Pancreas (tissue), 10 donors: ENCODE measurements at regions not wholly inside any gene's neighbourhood (a gene's known extent, or its start where the extent isn't known, plus 50 kb on each side); places are given as distances from the start of the nearest gene placed in this dataset.

Source experiments
- ATAC-seq, 4 donors: fragments of 200-7000 bp; cut with Tn5 transposase; one replicate each; pipeline versions ENCODE4 v1.8.0 to v1.9.1; 2020; ENCODE audit warnings: mild to moderate bottlenecking in 4 of 4, moderate library complexity in 4 of 4
- DNase-seq, 6 donors: peaks; one replicate each; pipeline ENCODE4 v3.0.0-alpha.2; 2020
- FAIRE-seq: peaks from 2 replicates; lab custom pipeline; 2012; peaks lifted over from hg19 to GRCh38; lab: Jason Lieb, UNC
- H3K27ac ChIP-seq, 4 donors: fragments of 200-600 bp; sonication (generic); 1 replicate in 3 of 4; 2 replicates in 1 of 4; pipeline versions ENCODE4 v1.5.0 to v1.8.0; 2020
- H3K27me3 ChIP-seq, 4 donors: fragments of 200-600 bp; one replicate each; pipeline ENCODE4 v1.8.0; 2021
- H3K36me3 ChIP-seq, 3 donors: fragments of 200-600 bp; sonication (generic) in 1 of 3; one replicate each; pipeline versions ENCODE4 v1.5.0 to v1.8.0; 2020 to 2021
- H3K4me1 ChIP-seq, 3 donors: fragments of 200-600 bp; one replicate each; pipeline ENCODE4 v1.8.0; 2021
- H3K4me3 ChIP-seq, 4 donors: fragments of 200-600 bp; sonication (generic) in 2 of 4; one replicate each; pipeline versions ENCODE4 v1.5.0 to v1.8.0; 2020 to 2021
- H3K9me3 ChIP-seq, 4 donors: fragments of 200-600 bp; one replicate each; pipeline ENCODE4 v1.8.0; 2021
- WGBS, 2 donors: extraction: QIAGEN DNeasy Blood & Tissue Kit; methylation state at CpG; one replicate each; pipeline ENCODE4 v1.1.7; 2013; 5-methylcytosine and 5-hydroxymethylcytosine counted together
- intact Hi-C, 3 donors: fragments of 100-400 bp; cut with DNase I; formaldehyde crosslinking; loops; one replicate each; pipeline versions ENCODE4 v1.11.1 to v1.14.2; 2022
- TF ChIP-seq, protein P1 (sequence below), 4 donors: fragments of 200-600 bp; sonication (generic) in 3 of 4; IDR thresholded peaks; one replicate each; pipeline versions ENCODE4 v1.5.0 to v1.8.0; 2021; ENCODE audit warnings: antibody characterized with exemption in 4 of 4
- donor health status: healthy with polysubstance abuse.
- donor health status: DM: no; HTN: no; CAD: no; lungs with moderate emphysema.
- donor health status: DM: no; HTN: no; CAD: no.
- donor health status: control.
- donor health status: control.
- donor health status: Bipolar disorder and iron deficiency.
- donor health status: DM: yes; HTN: yes; CAD: no.
- donor health status: DM: no; HTN: no; CAD: no.
- donor health status: DM: no; HTN: no; CAD: no.
- donor health status: DM: yes; HTN: yes; CAD: no.

DNA sequence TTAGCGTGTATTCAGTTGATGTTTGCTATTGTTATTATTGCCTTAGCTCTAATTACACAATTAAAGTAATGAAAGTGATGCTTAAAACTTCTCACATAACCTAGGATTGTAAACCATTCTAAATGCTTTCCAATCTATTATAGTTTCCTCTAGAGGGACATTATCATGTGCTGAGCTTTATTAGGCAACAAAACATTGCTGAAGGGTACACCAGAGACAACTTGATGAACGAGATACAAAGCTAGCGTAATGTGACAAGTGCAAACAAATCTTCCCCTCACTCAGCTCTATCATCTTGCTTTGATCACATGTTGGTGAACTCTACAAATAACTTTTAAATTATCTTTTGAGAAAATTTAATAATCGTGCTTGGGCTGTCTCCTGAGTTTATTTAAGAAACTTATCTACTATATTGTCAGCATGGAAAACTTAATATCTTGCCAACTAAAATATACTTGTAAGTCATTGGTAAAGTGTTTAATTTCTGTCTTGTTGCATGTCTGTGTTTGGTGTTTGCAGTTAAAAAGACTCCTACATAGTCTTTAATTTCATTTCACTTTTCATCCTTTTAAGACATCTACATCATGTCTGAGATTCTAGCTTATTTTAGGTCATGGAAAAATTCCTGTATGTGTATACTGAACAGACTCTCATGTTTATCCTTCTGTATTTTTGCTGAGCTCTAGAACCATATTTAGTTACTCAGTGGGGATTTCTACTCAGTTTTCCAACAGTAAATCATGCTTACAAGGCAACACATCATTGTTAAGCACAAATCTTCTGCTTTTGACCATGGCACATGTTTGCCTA lies 104.2 kb upstream of the ADAMTS5 start:
- DNase-seq (no peak), ATAC-seq (no peak), FAIRE-seq (no peak)
- Histone ChIP-seq H3K27ac (no peak overlapping the region), H3K9me3 (no peaks in the 10 kb centered on the region), H3K36me3 (no peaks in the 10 kb centered on the region), H3K27me3 (no peaks in the 10 kb centered on the region), H3K4me1 (no peaks in the 10 kb centered on the region), H3K4me3 (no peak overlapping the region)
- TF ChIP-seq, protein P1, sequence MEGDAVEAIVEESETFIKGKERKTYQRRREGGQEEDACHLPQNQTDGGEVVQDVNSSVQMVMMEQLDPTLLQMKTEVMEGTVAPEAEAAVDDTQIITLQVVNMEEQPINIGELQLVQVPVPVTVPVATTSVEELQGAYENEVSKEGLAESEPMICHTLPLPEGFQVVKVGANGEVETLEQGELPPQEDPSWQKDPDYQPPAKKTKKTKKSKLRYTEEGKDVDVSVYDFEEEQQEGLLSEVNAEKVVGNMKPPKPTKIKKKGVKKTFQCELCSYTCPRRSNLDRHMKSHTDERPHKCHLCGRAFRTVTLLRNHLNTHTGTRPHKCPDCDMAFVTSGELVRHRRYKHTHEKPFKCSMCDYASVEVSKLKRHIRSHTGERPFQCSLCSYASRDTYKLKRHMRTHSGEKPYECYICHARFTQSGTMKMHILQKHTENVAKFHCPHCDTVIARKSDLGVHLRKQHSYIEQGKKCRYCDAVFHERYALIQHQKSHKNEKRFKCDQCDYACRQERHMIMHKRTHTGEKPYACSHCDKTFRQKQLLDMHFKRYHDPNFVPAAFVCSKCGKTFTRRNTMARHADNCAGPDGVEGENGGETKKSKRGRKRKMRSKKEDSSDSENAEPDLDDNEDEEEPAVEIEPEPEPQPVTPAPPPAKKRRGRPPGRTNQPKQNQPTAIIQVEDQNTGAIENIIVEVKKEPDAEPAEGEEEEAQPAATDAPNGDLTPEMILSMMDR (IDR thresholded peaks at IDR 0.05): no peak
- intact Hi-C loops: no loop called here
- WGBS, 2 donors: 31 to 37% methylated on average over 4 of the region's 4 CpGs

DNA sequence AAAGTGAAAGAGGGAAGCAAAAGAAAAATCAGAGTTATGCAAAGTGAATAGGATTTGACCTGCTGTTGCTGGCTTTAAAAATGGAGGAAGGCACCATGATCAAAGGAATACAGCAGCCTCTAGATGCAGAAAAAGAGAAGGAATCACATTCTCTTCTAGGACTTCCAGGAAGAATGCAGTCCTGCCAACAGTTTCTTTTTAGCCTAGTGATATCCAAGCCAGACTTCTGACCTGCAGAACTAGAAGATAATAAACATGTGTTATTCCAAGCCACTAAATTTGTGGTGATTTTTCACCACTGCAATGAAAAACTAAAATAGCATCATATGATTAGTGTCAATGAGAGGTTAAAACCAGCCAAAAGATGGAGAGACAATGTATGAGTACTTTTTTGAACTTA lies 101.9 kb upstream of the ADAMTS5 start:
- Histone ChIP-seq H3K36me3 (no peaks in the 10 kb centered on the region), H3K4me1 (no peaks in the 10 kb centered on the region), H3K4me3 (no peak overlapping the region), H3K9me3 (no peaks in the 10 kb centered on the region), H3K27ac (no peak overlapping the region), H3K27me3 (no peaks in the 10 kb centered on the region)
- FAIRE-seq (no peak), DNase-seq (no peak), ATAC-seq (no peak)
- intact Hi-C loops: no loop called here
- TF ChIP-seq, protein P1 (IDR thresholded peaks at IDR 0.05): no peak

DNA sequence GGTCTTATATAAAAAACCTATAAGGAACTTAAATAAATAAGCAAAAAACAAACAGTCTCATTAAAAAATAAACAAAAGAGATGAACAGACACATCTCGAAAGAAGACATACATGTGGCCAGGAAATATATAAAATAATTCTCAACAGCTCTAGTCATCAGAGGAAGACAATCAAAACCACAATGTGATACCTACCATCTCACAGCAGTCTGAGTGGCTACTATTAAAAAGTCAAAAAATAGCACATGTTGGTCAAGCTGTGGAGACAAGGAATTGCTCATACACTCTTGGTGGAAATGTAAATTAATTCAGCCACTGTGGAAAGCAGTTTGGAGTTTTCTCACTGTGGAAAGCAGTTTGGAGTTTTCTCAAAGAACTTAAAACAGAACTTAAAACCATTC lies 100.3 kb upstream of the ADAMTS5 start:
- H3K27ac ChIP-seq: no peak overlapping the region
- no peaks in the 10 kb centered on the region for H3K27me3 ChIP-seq
- WGBS, 2 donors: 89% methylated on average over 1 of the region's 1 CpG
- no peak overlapping the region for H3K4me3 ChIP-seq
- intact Hi-C loops: no loop called here
- H3K4me1 ChIP-seq: no peaks in the 10 kb centered on the region
- DNase-seq (no peak), FAIRE-seq (no peak), ATAC-seq (no peak)
- no peaks in the 10 kb centered on the region for H3K36me3 ChIP-seq
- TF ChIP-seq, protein P1 (IDR thresholded peaks at IDR 0.05): no peak
- H3K9me3 ChIP-seq: no peaks in the 10 kb centered on the region

DNA sequence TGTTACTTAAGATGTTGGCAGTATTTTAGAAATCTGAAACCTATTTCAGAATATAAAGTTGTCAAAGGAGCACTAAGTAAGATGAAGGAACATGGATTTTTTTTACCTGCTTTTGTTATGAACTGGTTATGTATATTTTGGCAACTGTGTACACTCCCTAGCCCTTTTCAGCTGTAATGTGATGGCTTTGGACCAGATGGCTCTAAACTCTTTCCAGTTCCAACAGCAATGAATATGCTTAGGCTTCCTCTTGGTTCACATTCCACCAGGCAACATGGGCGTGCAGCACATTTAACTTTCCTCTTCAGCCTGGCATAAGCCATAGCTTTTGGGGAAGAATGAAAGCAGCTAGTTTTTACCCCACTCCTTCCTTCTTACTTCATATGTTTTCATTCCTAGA lies 95.6 kb upstream of the ADAMTS5 start:
- 91 to 93% methylated on average over 1 of the region's 1 CpG for WGBS, 2 donors
- FAIRE-seq: no peak
- intact Hi-C loops: no loop called here
- H3K9me3 ChIP-seq: no peaks in the 10 kb centered on the region
- ATAC-seq: no peak
- TF ChIP-seq, protein P1 (IDR thresholded peaks at IDR 0.05): no peak
- no peaks in the 10 kb centered on the region for H3K36me3 ChIP-seq
- H3K27me3 ChIP-seq: no peaks in the 10 kb centered on the region
- H3K27ac ChIP-seq: no peak overlapping the region
- no peaks in the 10 kb centered on the region for H3K4me1 ChIP-seq
- DNase-seq: no peak
- no peak overlapping the region for H3K4me3 ChIP-seq

DNA sequence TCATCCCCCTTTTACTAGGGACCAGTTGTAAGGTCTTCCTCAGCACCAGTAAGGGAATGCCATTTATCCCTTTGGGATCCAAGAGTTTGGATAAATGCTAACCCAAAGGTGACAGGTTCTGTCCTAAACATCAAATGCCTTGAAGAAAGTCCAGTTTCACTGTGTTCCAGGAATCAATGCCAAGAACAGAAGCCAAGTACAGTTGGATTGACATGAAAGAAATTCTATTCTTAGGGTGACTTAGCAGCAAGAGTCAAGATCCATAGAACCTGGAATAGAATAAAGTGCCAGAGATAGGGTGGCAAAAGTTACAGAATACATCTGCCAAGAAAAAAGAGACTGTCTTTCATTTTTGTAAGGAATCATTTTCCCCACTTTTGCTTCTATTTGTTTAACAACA lies 94.9 kb upstream of the ADAMTS5 start:
- Histone ChIP-seq H3K4me3 (no peak overlapping the region), H3K4me1 (no peaks in the 10 kb centered on the region), H3K36me3 (no peaks in the 10 kb centered on the region), H3K27me3 (no peaks in the 10 kb centered on the region), H3K27ac (no peak overlapping the region), H3K9me3 (no peaks in the 10 kb centered on the region)
- FAIRE-seq (no peak), ATAC-seq (no peak), DNase-seq (no peak)
- intact Hi-C loops: no loop called here
- TF ChIP-seq, protein P1 (IDR thresholded peaks at IDR 0.05): no peak
